Activated CD4-positive, alpha-beta T cell treated with anti-CD3 and anti-CD28 coated beads, Interleukin-2, amount 10 ng/mL, durations not matched to agents 24 days and 14 days (primary cell): ENCODE measurements at regions not wholly inside any gene's neighbourhood (a gene's known extent, or its start where the extent isn't known, plus 50 kb on each side); places are given as distances from the start of the nearest gene placed in this dataset.

Experiments used
- DNase-seq: peaks from one replicate; pipeline ENCODE4 v3.0.0; 2022
- H3K27ac Mint-ChIP-seq: one replicate; pipeline ENCODE4 v1.8.0; 2022; ENCODE audit warnings: mild to moderate bottlenecking, mixed read lengths
- H3K27me3 Mint-ChIP-seq: one replicate; pipeline ENCODE4 v1.8.0; 2022; ENCODE audit warnings: mixed read lengths
- H3K36me3 Mint-ChIP-seq: one replicate; pipeline ENCODE4 v1.8.0; 2022; ENCODE audit warnings: low read depth, mild to moderate bottlenecking, mixed read lengths
- H3K4me1 Mint-ChIP-seq: one replicate; pipeline ENCODE4 v1.8.0; 2021; ENCODE audit warnings: mixed read lengths
- H3K4me3 Mint-ChIP-seq: one replicate; pipeline ENCODE4 v1.8.0; 2022; ENCODE audit warnings: mild to moderate bottlenecking, moderate library complexity, mixed read lengths
- H3K9me3 Mint-ChIP-seq: one replicate; pipeline ENCODE4 v1.8.0; 2021; ENCODE audit warnings: mixed read lengths
- intact Hi-C: fragments of 100-400 bp; cut with micrococcal nuclease; formaldehyde crosslinking; loops from one replicate; pipeline ENCODE4 v1.15.1; 2023

- Mint-ChIP-seq H3K27ac (no peak overlapping the region), H3K36me3 (no peaks in the 10 kb centered on the region), H3K27me3 (no peaks in the 10 kb centered on the region), H3K4me3 (no peak overlapping the region), H3K4me1 (no peaks in the 10 kb centered on the region), H3K9me3 (no peaks in the 10 kb centered on the region)
- DNase-seq: peak; percentile 8
- intact Hi-C loops: no loop called here
Observed at GRCh38 chrX:68995780-68996551, 167.1 kb downstream of the EFNB1 start.

- Mint-ChIP-seq H3K9me3 (no peaks in the 10 kb centered on the region), H3K27me3 (no peaks in the 10 kb centered on the region), H3K36me3 (no peaks in the 10 kb centered on the region), H3K4me3 (no peak overlapping the region), H3K4me1 (no peaks in the 10 kb centered on the region), H3K27ac (no peak overlapping the region)
- DNase-seq: peak; percentile 7
- intact Hi-C loops: no loop called here
Observed at GRCh38 chrX:68995386-68995779, 166.6 kb downstream of the EFNB1 start.

- no peak overlapping the region for H3K4me3 Mint-ChIP-seq
- no peak overlapping the region for H3K27ac Mint-ChIP-seq
- DNase-seq: no peak
- no peaks in the 10 kb centered on the region for H3K9me3 Mint-ChIP-seq
- intact Hi-C loops: no loop called here
- no peaks in the 10 kb centered on the region for H3K4me1 Mint-ChIP-seq
- no peaks in the 10 kb centered on the region for H3K36me3 Mint-ChIP-seq
- H3K27me3 Mint-ChIP-seq: no peaks in the 10 kb centered on the region
Observed at GRCh38 chrX:68994891-68995255, 166.1 kb downstream of the EFNB1 start.

GRCh38 chrX:68994135-68994890 lies 165.5 kb downstream of the EFNB1 start:
- Mint-ChIP-seq H3K36me3 (no peaks in the 10 kb centered on the region), H3K27ac (no peak overlapping the region), H3K4me1 (no peaks in the 10 kb centered on the region), H3K4me3 (no peak overlapping the region), H3K27me3 (no peaks in the 10 kb centered on the region), H3K9me3 (no peaks in the 10 kb centered on the region)
- intact Hi-C loops: no loop called here
- DNase-seq: peak; percentile 13

GRCh38 chrX:68992821-68993397 lies 164.1 kb downstream of the EFNB1 start:
- intact Hi-C loops: no loop called here
- Mint-ChIP-seq H3K4me1 (no peaks in the 10 kb centered on the region), H3K4me3 (no peak overlapping the region), H3K27me3 (no peaks in the 10 kb centered on the region), H3K9me3 (no peaks in the 10 kb centered on the region), H3K27ac (no peak overlapping the region), H3K36me3 (no peaks in the 10 kb centered on the region)
- DNase-seq: peak; percentile 21

- no peaks in the 10 kb centered on the region for H3K36me3 Mint-ChIP-seq
- no peaks in the 10 kb centered on the region for H3K27me3 Mint-ChIP-seq
- H3K4me3 Mint-ChIP-seq: no peak overlapping the region
- no peak overlapping the region for H3K27ac Mint-ChIP-seq
- DNase-seq: peak; percentile 17
- H3K4me1 Mint-ChIP-seq: no peaks in the 10 kb centered on the region
- no peaks in the 10 kb centered on the region for H3K9me3 Mint-ChIP-seq
- intact Hi-C loops: no loop called here
Observed at GRCh38 chrX:68991691-68992345, 163.0 kb downstream of the EFNB1 start.

GRCh38 chrX:68990948-68991347 lies 162.1 kb downstream of the EFNB1 start:
- H3K9me3 Mint-ChIP-seq: no peaks in the 10 kb centered on the region
- intact Hi-C loops: no loop called here

GRCh38 chrX:68989865-68990606 lies 161.2 kb downstream of the EFNB1 start:
- Mint-ChIP-seq H3K4me3 (no peak overlapping the region), H3K36me3 (no peaks in the 10 kb centered on the region), H3K27ac (no peak overlapping the region), H3K27me3 (no peaks in the 10 kb centered on the region), H3K9me3 (no peaks in the 10 kb centered on the region), H3K4me1 (no peaks in the 10 kb centered on the region)
- peak; percentile 8 for DNase-seq
- intact Hi-C loops: no loop called here

More at GRCh38 chrX:68990948-68991347, 162.1 kb downstream of the EFNB1 start:
- no peak for DNase-seq
- H3K4me3 Mint-ChIP-seq: no peak overlapping the region
- no peaks in the 10 kb centered on the region for H3K27me3 Mint-ChIP-seq
- H3K4me1 Mint-ChIP-seq: no peaks in the 10 kb centered on the region
- no peaks in the 10 kb centered on the region for H3K36me3 Mint-ChIP-seq
- no peak overlapping the region for H3K27ac Mint-ChIP-seq

GRCh38 chrX:68989456-68989855 lies 160.6 kb downstream of the EFNB1 start:
- H3K9me3 Mint-ChIP-seq: no peaks in the 10 kb centered on the region
- no peak overlapping the region for H3K4me3 Mint-ChIP-seq
- H3K27ac Mint-ChIP-seq: no peak overlapping the region
- no peaks in the 10 kb centered on the region for H3K4me1 Mint-ChIP-seq
- H3K27me3 Mint-ChIP-seq: no peaks in the 10 kb centered on the region
- no peak for DNase-seq
- no peaks in the 10 kb centered on the region for H3K36me3 Mint-ChIP-seq
- intact Hi-C loops: no loop called here

- Mint-ChIP-seq H3K4me1 (no peaks in the 10 kb centered on the region), H3K4me3 (no peak overlapping the region), H3K36me3 (no peaks in the 10 kb centered on the region), H3K9me3 (no peaks in the 10 kb centered on the region), H3K27me3 (no peaks in the 10 kb centered on the region), H3K27ac (no peak overlapping the region)
- no peak for DNase-seq
- intact Hi-C loops: no loop called here
Observed at GRCh38 chrX:68988865-68989264, 160.0 kb downstream of the EFNB1 start.

- intact Hi-C loops: no loop called here
- DNase-seq: no peak
- no peaks in the 10 kb centered on the region for H3K27me3 Mint-ChIP-seq
- H3K4me1 Mint-ChIP-seq: no peaks in the 10 kb centered on the region
- H3K4me3 Mint-ChIP-seq: no peak overlapping the region
- no peaks in the 10 kb centered on the region for H3K36me3 Mint-ChIP-seq
- no peak overlapping the region for H3K27ac Mint-ChIP-seq
- no peaks in the 10 kb centered on the region for H3K9me3 Mint-ChIP-seq
Observed at GRCh38 chrX:68985135-68985755, 156.4 kb downstream of the EFNB1 start.

- Mint-ChIP-seq H3K27me3 (no peaks in the 10 kb centered on the region), H3K36me3 (no peaks in the 10 kb centered on the region), H3K9me3 (no peaks in the 10 kb centered on the region), H3K27ac (no peak overlapping the region), H3K4me1 (no peaks in the 10 kb centered on the region), H3K4me3 (no peak overlapping the region)
- intact Hi-C loops: no loop called here
- no peak for DNase-seq
Observed at GRCh38 chrX:68983004-68983857, 154.4 kb downstream of the EFNB1 start.
